HG02678 (cell line): ENCODE measurements at regions not wholly inside any gene's neighbourhood (a gene's known extent, or its start where the extent isn't known, plus 50 kb on each side); places are given as distances from the start of the nearest gene placed in this dataset.
"Not testable (repeated sequence)": the region's sequence is repeated elsewhere in the genome, so short reads cannot be mapped to it uniquely, and the experiment has no call there.

Source experiments
- ATAC-seq: cut with Tn5 transposase; IDR thresholded peaks from one replicate; pipeline ENCODE4 v1.9.1; 2021; ENCODE audit warnings: mild to moderate bottlenecking, moderate library complexity; ENCODE audit not compliant: unreplicated experiment

GRCh38 chr2:219831957-219832356 lies 204.5 kb downstream of the SLC4A3 start:
- ATAC-seq, result no peak

GRCh38 chr2:219832904-219833303 lies 205.5 kb downstream of the SLC4A3 start:
- ATAC-seq, result no peak

- no peak for ATAC-seq
Observed at GRCh38 chr2:219835493-219835892, 208.1 kb downstream of the SLC4A3 start.

GRCh38 chr2:219836647-219837177 lies 209.3 kb downstream of the SLC4A3 start:
- ATAC-seq, result no peak

- ATAC-seq, result peak; percentile 90
Observed at GRCh38 chr2:219844401-219845091, 217.1 kb downstream of the SLC4A3 start.

GRCh38 chr2:219848882-219849281 lies 221.5 kb downstream of the SLC4A3 start:
- no peak for ATAC-seq

GRCh38 chr2:219851169-219851568 lies 223.7 kb downstream of the SLC4A3 start:
- ATAC-seq, result no peak

- no peak for ATAC-seq
Observed at GRCh38 chr2:219851801-219852481, 224.5 kb downstream of the SLC4A3 start.

GRCh38 chr2:219852626-219853025 lies 225.2 kb downstream of the SLC4A3 start:
- no peak for ATAC-seq

GRCh38 chr2:219856602-219857001 lies 229.2 kb downstream of the SLC4A3 start:
- no peak for ATAC-seq

- ATAC-seq, result no peak
Observed at GRCh38 chr2:219857751-219858150, 230.3 kb downstream of the SLC4A3 start.

- ATAC-seq, result no peak
Observed at GRCh38 chr2:219861307-219861706, 233.9 kb downstream of the SLC4A3 start.

GRCh38 chr2:219864154-219864553 lies 236.7 kb downstream of the SLC4A3 start:
- ATAC-seq, result no peak

- ATAC-seq, result no peak
Observed at GRCh38 chr2:219868635-219869034, 241.2 kb downstream of the SLC4A3 start.

GRCh38 chr2:219870041-219870440 lies 242.6 kb downstream of the SLC4A3 start:
- ATAC-seq, result no peak

- ATAC-seq, result no peak
Observed at GRCh38 chr2:219871351-219871750, 243.9 kb downstream of the SLC4A3 start.

- ATAC-seq, result no peak
Observed at GRCh38 chr2:219875036-219875435, 247.6 kb downstream of the SLC4A3 start.

GRCh38 chr2:219875986-219876385 lies 248.6 kb downstream of the SLC4A3 start:
- not testable (repeated sequence) for ATAC-seq

GRCh38 chr2:219876931-219877330 lies 249.5 kb downstream of the SLC4A3 start:
- no peak for ATAC-seq

GRCh38 chr2:219877728-219878127 lies 250.3 kb downstream of the SLC4A3 start:
- ATAC-seq, result no peak

- ATAC-seq, result no peak
Observed at GRCh38 chr2:219878516-219878915, 251.1 kb downstream of the SLC4A3 start.

GRCh38 chr2:219881851-219882250 lies 254.4 kb downstream of the SLC4A3 start:
- no peak for ATAC-seq
